ENCODE measurements at regions not wholly inside any gene's neighbourhood (a gene's known extent, or its start where the extent isn't known, plus 50 kb on each side); places are given as distances from the start of the nearest gene placed in this dataset.

DNA sequence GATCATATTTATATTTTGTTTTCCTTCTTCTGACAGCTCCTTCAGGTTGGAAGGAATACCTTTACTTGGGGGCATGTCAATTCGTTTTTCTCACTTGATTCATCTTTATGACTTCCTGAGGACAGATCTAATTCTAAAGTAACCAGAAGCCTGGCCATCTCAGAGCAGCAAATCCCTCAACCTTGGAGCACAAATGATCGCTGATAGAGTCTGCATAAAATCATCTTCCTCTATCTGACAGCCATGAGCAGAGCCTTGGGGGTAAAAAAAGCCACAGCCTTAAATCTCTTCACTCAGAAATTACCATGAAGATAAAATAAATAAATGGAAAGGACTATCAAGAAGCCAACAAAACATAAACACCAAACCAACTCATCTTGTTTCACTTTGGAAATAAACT, 325.8 kb downstream of the PRR16 start:
- TF ChIP-seq, protein P1, sequence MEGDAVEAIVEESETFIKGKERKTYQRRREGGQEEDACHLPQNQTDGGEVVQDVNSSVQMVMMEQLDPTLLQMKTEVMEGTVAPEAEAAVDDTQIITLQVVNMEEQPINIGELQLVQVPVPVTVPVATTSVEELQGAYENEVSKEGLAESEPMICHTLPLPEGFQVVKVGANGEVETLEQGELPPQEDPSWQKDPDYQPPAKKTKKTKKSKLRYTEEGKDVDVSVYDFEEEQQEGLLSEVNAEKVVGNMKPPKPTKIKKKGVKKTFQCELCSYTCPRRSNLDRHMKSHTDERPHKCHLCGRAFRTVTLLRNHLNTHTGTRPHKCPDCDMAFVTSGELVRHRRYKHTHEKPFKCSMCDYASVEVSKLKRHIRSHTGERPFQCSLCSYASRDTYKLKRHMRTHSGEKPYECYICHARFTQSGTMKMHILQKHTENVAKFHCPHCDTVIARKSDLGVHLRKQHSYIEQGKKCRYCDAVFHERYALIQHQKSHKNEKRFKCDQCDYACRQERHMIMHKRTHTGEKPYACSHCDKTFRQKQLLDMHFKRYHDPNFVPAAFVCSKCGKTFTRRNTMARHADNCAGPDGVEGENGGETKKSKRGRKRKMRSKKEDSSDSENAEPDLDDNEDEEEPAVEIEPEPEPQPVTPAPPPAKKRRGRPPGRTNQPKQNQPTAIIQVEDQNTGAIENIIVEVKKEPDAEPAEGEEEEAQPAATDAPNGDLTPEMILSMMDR (IDR thresholded peaks at IDR 0.05): no peak
- no peak for TF ChIP-seq EZH2 (IDR thresholded peaks at IDR 0.05; ENCODE audit: borderline replicate concordance, insufficient read depth, low read depth, low read length, poor library complexity, severe bottlenecking)

Data from B cell (primary cell).